RWPE1 (cell line): ENCODE measurements at regions not wholly inside any gene's neighbourhood (a gene's known extent, or its start where the extent isn't known, plus 50 kb on each side); places are given as distances from the start of the nearest gene placed in this dataset.

Experiments used
- CTCF ChIA-PET: fragments of 350-600 bp; sonication (Branson Sonifier 250); formaldehyde crosslinking; extraction: SDS; loops from one replicate; lab custom pipeline; 2021; lab: Yijun Ruan, JAX
- POLR2A ChIA-PET: fragments of 400-600 bp; formaldehyde crosslinking; extraction: SDS; loops from one replicate; lab custom pipeline; 2020; ENCODE audit warnings: antibody characterized with exemption; ENCODE audit not compliant: low non-redundant PET; lab: Yijun Ruan, JAX
- DNase-seq: peaks from one replicate; pipeline ENCODE4 v3.0.0; 2012; ENCODE audit warnings: low spot score
- H3K27ac ChIP-seq: fragments of 450-650 bp; 2 replicates; pipeline ENCODE4 v1.5.1; 2017
- TF ChIP-seq, protein P1 (sequence below): fragments of 450-650 bp; conservative IDR thresholded peaks from 2 replicates; pipeline ENCODE4 v1.5.1; 2017; ENCODE audit warnings: low read depth, mild to moderate bottlenecking

DNA sequence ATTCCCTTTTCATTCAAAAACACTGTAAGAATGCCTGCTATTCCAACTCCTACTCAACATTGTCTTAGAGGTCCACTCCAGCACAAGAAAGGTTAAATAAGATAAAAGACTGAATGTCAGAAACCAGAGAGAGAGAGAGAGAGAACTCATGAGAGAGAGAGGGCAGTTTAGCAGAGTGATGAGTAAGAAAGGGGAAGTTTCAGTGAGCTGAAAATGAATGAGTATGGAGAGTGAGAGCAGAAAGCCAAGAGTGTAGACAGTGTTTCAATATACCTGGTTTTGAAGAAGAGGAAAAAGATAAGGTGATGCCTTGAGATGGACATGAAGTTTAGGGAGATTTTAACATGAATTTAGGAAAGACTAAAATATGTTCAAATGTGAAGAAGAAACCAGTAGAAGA is 528.0 kb upstream of the SEMA6A start:
- CTCF ChIA-PET, result no interaction called here
- DNase-seq, result no peak
- POLR2A ChIA-PET, result no interaction called here
- TF ChIP-seq, protein P1, sequence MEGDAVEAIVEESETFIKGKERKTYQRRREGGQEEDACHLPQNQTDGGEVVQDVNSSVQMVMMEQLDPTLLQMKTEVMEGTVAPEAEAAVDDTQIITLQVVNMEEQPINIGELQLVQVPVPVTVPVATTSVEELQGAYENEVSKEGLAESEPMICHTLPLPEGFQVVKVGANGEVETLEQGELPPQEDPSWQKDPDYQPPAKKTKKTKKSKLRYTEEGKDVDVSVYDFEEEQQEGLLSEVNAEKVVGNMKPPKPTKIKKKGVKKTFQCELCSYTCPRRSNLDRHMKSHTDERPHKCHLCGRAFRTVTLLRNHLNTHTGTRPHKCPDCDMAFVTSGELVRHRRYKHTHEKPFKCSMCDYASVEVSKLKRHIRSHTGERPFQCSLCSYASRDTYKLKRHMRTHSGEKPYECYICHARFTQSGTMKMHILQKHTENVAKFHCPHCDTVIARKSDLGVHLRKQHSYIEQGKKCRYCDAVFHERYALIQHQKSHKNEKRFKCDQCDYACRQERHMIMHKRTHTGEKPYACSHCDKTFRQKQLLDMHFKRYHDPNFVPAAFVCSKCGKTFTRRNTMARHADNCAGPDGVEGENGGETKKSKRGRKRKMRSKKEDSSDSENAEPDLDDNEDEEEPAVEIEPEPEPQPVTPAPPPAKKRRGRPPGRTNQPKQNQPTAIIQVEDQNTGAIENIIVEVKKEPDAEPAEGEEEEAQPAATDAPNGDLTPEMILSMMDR, result no peak
- no peak overlapping the region for H3K27ac ChIP-seq

DNA sequence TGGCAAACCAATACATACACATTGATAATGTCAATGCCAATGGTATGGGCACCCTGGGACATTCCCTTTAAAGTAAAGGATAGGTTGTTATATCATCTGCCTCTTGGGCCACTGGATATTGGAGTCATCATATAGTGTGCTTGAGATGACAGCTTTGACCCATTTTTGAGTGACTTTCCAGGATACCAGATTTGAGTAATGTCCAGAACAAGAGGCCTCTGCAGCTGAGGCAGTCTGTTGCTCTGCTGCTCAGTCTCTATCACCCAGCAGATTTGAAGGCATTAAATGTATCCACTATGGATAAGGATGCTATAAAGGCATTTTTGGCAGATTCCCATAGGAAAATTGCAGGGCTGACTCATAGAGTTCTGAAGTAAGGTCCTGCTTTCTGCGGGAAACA is 525.6 kb upstream of the SEMA6A start:
- CTCF ChIA-PET, result interaction anchor here (0.6 kb wide), 1 partner anchor 1149 kb away, joined by 3 read pairs; no protein-coding TSS in a partner anchor
- POLR2A ChIA-PET, result no interaction called here
- H3K27ac ChIP-seq, result no peak overlapping the region
- TF ChIP-seq, protein P1, result no peak
- DNase-seq, result no peak

DNA sequence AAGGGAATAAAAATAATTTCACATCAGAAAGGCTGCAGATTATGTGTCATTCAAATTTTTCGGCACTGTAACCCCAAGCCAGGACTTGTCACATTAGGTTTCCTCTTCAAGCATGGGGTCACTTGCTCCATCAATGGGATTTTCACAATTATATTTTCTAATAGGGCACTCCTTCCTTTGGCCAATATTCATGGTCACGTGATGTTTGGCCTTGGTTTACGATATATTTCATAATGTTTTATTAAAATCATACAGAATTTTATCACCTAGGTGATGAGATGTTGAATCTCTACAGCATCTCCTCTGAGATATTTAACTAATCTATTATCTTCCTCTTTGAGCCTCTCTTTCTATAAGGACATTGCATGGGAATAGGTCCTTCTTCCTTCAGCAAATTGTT is 523.5 kb upstream of the SEMA6A start:
- CTCF ChIA-PET, result no interaction called here
- POLR2A ChIA-PET, result no interaction called here
- TF ChIP-seq, protein P1, result no peak
- no peak for DNase-seq
- no peak overlapping the region for H3K27ac ChIP-seq

DNA sequence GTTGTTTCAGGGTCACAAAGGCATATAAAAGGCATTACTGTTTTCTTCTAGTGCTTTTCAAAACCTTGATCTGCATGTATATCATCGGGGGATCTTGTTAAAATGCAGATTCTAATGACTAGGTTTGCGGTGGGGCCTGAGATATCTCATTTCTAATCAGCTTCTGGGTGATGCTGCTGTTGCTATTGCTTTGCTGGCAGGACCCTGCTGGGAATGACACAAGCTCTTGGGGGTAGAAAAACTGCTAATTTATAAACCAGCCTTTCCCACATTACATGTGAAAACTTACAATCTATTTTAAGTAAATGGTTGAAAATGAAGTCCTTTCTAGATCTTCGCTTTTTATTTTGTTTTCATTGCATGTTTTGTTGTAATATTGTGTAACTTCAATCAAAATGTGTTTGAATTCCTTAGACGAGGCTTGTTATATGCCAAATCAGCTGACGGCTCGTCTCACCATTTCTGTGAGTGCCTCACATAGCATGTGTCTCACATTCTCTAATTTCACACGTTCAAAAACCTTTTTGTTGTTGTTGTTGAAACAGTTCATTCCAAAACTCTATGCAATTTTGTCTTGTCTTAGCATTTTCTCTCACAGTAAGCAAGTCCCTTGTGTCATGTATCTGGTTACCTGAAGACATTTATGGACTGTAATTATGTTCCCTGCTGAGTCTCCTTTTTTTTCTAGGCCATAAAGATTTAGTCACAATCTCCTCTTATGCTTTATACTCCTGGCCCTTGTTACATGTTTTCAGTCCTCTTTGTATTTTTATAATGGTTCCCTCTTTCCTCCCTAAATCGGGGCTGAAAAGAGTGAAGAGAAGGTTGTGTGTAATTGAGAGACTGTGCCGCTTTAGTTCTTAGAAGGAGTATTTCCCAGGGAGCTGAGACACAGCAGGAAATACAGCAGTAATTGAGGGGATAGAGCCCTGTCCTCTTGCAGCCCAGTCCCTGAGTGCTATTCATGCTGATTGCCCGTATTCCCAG is 521.0 kb upstream of the SEMA6A start:
- CTCF ChIA-PET, result no interaction called here
- H3K27ac ChIP-seq, result no peak overlapping the region
- TF ChIP-seq, protein P1, result no peak
- POLR2A ChIA-PET, result no interaction called here
- no peak for DNase-seq

DNA sequence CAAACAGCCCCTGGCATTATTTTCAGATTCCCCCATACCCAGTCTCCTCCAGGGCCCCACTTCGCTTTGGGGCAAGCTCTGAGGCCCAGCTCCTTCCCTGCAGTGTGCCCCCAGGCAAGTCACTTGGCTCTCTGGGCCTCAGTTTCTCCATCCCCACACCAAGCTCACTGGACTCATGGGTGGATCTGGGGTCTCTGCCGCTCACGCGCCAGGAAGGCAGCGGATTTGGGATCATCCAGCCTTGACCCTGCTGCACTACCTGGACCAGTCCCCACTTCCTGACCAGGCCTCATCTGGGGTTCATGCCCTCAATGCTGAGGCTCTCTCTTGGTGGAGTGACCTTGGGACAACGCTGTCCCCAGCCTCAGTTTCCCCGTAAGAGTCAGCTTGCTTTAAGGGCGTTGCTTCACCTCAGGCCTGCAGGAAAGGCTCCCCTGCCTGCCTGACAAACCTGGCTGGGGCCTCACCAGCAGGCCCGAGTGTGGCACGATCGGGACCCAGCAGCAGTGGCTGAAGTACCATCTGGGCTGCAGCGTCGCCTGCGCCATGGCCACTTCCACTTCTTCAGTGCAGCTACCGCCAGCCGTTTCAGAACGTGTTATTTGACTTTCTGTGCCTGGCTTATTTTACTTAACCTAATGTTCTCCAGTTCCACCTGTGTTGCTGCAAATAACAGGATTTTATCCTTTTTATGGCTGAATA is 519.6 kb upstream of the SEMA6A start:
- POLR2A ChIA-PET, result no interaction called here
- CTCF ChIA-PET, result no interaction called here
- DNase-seq, result no peak
- TF ChIP-seq, protein P1, result no peak
- no peak overlapping the region for H3K27ac ChIP-seq

DNA sequence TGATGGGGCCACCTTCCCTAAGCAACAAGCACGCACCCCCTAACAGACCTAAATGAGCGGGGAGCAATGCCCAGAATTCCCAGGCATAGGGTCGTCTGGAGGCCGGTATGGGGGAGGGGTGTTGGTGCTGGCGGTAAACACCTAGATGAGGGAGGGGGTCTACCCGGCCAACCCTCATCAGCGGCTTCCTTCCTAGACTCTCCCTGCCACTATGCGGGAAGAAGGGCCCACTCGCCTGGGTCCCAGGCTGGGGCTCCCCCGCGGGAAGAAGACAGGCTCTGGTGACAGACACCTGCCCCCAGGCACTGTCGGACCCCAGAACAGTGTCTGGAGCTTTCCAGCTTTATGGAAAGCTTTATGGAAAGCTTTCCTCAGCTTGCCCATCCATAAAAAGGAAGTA is 519.0 kb upstream of the SEMA6A start:
- TF ChIP-seq, protein P1, result no peak
- H3K27ac ChIP-seq, result no peak overlapping the region
- CTCF ChIA-PET, result no interaction called here
- POLR2A ChIA-PET, result no interaction called here
- no peak for DNase-seq
